ELF-1 (cell line): ENCODE measurements at regions not wholly inside any gene's neighbourhood (a gene's known extent, or its start where the extent isn't known, plus 50 kb on each side); places are given as distances from the start of the nearest gene placed in this dataset.

Source experiments
- DNase-seq: peaks from one replicate; pipeline ENCODE4 v3.0.0-alpha.2; 2016; ENCODE audit warnings: low read depth, low spot score

GRCh38 chr6:153644000-153644399 lies 395.0 kb upstream of the OPRM1 start:
- no peak for DNase-seq

GRCh38 chr6:153634416-153634815 lies 404.6 kb upstream of the OPRM1 start:
- DNase-seq: no peak

GRCh38 chr6:153625089-153625488 lies 414.0 kb upstream of the OPRM1 start:
- DNase-seq: peak; percentile 48

GRCh38 chr6:153624528-153624927 lies 414.5 kb upstream of the OPRM1 start:
- no peak for DNase-seq

GRCh38 chr6:153623496-153623895 lies 415.5 kb upstream of the OPRM1 start:
- DNase-seq: no peak

GRCh38 chr6:153621491-153621890 lies 417.5 kb upstream of the OPRM1 start:
- no peak for DNase-seq

- DNase-seq: no peak
Observed at GRCh38 chr6:153621070-153621469, 418.0 kb upstream of the OPRM1 start.

- DNase-seq: no peak
Observed at GRCh38 chr6:153618371-153619322, 420.4 kb upstream of the OPRM1 start.

DNA sequence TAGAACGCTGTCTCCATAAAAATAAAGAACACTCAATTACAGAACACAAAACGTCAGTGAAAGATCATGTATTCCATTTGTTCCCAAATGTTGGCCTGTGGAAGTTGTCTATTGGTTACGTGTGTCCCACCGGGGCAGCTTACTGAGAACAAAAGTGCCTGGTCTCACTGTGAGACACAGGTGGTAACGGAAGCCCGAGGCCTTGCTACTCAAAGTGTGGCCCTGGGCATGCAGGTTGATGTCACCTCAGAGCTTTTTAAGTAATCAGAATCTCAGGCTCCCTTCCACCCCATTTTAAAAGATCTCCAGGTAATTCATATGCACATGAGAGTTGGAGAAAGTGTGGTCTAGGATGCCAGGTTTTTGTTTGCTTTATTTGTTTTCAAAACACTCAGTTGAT lies 422.5 kb upstream of the OPRM1 start:
- DNase-seq: peak; percentile 58

DNA sequence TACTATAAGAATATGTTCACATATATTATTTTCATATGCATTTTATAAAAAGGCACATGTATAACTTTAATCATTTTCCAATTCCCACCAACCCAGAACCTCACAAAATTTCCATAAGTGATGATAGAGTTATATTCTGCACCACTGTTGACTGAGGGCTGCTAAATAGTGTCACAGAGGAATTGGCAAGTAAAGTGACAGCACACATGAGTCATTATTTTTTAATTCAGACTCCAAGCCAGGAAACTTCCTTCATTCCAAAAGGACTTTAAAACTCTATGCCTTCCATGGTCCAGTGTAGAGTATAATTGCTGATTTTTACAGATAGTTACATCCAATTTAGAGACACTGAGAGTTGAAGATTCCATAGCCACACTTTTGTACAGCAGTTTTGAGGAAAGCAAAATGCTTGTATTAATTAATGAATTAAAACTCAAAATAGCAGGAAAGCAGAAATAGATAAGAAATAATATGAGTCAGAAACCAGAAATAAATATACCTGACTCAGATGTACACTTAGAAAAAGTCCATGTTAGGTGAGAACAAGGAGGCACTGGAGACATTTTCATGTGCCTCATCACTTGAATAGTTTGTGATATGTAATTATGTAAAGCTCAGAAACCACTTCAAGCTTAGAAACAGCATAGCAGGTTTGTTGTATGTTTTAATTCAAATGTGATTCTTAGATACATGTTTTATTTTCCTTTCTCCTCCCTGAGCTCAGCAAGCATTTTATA lies 425.2 kb upstream of the OPRM1 start:
- no peak for DNase-seq

DNA sequence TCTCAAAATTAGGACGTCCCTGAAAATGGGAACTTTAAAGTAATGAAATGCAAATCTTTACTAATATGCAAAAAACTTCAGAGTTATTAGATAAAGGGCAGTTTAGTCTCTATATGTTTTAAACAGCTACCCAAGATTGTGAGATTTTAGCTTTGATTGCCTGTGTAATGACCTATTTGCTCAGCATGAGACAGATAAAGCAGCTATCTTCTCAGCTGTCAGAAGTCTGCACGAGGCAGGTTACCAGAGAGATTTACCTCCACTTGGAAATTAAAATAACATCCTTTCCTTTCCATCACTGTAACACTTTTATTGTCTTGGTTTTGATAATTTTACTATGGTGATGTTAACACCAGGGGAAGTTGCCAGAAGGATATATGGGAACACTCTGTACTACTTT lies 436.6 kb upstream of the OPRM1 start:
- no peak for DNase-seq

DNA sequence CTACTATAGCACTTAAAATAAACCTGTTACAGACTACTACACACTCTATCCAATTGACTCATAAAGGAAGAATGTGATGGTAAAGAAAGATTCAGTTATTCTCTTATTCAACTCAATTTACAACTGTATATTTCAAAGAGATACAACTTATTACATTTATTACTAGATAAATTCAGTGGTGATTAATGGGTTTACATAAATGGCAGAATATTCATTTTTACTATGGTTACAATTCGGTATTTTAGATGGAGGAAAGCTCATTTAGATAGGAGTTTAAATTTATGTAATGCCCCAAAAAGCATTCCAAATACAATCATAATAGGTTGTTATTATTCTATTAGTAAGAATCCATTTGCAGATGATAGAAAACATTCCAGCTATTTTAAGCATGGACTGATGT lies 439.1 kb upstream of the OPRM1 start:
- DNase-seq: no peak

- no peak for DNase-seq
Observed at GRCh38 chr6:153595903-153596302, 443.1 kb upstream of the OPRM1 start.

- no peak for DNase-seq
Observed at GRCh38 chr6:153594871-153595270, 444.2 kb upstream of the OPRM1 start.

GRCh38 chr6:153591159-153591558 lies 447.9 kb upstream of the OPRM1 start:
- DNase-seq: no peak

- DNase-seq: no peak
Observed at GRCh38 chr6:153590411-153590810, 448.6 kb upstream of the OPRM1 start.

DNA sequence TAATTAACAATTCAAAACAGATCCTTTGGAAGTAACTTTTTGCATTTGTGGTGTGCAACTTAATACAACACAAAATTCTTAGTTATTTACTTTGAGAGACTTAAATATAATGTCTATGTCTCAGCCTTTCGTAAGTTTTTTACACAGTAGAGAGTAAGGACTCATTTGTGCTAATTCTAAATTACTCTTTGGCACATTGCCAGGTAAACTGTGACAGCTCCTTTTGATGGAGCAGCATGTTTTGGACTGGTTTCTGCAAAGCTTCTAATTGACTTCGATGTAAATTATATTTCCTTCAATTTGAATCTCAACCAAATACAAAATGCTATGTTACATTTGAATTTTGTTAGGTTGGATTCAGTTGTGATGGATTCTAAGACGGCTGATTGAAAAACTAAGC lies 450.7 kb upstream of the OPRM1 start:
- DNase-seq: no peak

- no peak for DNase-seq
Observed at GRCh38 chr6:153583685-153584084, 452.6 kb upstream of the RGS17 start.

DNA sequence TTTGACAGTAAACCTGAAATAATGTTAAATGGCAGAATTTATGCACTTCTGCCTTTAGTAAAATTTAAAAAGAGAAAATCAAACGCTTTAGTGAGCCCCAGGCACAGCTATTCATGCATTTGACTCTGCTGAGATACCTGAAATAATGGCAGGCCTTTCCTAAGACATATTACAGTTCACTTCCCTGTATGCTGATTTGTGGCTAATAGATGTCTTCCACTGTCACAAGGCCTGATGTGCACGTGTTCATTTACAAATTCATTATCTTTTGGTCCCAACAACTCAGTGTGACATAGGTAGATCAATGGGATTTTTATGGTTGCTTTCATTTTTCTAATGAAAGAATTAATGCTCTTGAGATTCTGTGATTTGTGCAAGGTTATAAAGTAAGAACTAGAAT lies 449.7 kb upstream of the RGS17 start:
- DNase-seq: no peak

DNA sequence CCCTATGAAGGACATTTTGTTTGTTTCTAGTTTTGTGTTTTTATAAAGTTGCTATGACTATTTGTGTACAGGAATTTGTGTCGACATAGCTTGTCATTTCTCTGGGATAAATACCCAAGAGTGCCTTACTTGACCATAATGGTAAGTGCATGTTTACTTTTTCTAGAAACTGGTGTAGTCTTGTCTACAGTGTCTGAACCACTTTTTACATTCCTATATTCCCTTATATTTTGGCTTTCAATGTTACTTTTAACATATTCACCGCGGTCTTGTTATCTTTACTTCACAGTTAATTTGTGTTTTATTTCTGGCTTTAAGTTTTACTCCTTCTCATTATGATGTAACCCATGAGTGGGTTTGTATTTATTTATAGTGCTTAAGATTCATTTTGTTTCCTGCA lies 444.4 kb upstream of the RGS17 start:
- no peak for DNase-seq

DNA sequence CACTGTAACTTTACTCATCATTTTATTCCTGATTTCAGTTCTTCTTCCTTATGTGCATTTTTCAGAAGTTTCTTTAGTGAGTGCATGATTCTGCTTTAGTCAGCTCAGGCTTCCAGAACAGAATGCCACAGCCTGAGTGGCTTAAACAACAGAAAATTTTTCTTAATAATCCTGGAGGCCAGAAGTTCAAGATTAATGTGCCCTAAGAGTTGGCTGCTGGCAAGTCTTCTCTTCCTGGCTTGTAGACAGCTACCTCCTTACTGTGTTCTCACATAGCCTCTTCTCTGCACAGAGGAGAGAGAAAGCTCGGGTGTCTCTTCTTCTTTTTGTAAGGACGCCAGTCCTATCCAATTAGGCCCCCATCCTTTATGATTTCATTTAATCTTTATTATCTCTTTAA lies 443.1 kb upstream of the RGS17 start:
- DNase-seq: no peak

DNA sequence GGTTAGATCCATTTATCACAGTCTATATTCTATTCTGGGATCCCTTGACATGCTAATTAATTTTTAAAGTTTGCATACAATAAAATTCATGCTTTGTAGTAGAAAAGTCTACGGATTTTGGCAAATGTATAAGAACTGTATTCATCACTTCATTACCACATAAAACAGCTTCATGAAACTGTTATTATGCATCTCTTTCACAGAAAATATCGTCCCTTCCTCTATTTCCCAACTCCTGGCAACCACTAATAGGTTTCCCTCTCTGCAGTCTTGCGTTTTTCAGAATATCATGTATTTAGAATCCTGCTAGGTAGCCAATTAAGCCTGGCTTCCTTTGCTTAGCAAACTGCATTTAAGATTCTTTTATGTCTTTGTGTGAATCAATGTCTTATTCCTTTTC lies 441.3 kb upstream of the RGS17 start:
- DNase-seq: no peak

DNA sequence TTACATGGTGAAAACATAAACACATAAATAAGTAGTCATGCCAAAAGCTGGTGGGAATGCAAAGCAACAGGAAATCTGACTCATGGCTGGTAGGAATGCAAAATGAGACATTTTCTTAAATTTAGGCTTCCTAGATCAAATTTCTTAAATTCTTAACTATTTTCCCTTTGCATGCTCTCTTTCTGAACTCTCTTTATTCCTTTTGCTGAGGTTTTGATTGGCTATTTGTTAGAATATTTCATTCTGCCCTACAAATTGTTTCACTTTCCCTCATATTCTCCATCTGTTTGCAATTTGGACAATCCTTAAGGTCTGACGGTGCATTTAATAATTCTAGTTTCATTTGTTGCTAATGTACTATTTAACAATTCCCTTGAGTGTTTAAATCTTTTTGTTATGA lies 437.5 kb upstream of the RGS17 start:
- no peak for DNase-seq
